ENCODE measurements at regions not wholly inside any gene's neighbourhood (a gene's known extent, or its start where the extent isn't known, plus 50 kb on each side); places are given as distances from the start of the nearest gene placed in this dataset.

DNA sequence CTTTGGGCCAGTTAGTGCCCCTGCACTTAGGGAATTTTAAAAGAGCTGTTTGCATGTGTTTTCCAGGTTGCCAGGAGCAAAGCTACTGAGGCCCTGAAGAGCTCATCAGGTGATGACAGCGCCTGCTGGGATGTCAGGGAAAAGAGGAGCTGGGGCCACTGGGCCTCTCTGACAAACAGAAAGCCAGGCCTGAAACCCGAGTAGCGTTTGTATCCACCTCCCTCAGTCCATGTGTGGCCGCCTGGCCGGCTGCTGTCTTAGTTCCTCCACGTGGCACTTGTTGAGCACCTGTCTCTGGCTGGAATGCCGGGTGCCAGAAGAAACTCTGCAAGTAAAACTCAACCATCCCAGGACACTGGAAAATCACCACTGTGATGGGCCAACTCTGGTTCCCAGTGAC, 601.2 kb downstream of the CDH26 start:
- H3K9me3 ChIP-seq (ENCODE audit: control insufficient read depth in 4 of 4, insufficient read depth in 3 of 4, low read length in 3 of 4): peaks cover 0 to 4% (median 0%) of the 10 kb centered on the region in 4 donors
- H3K27me3 ChIP-seq (ENCODE audit: control insufficient read depth in 3 of 3, insufficient read depth in 3 of 3, low read length in 2 of 3): peaks cover 0 to 3% (median 0%) of the 10 kb centered on the region in 3 donors
- WGBS, 2 donors: 68 to 72% methylated on average over 7 of the region's 7 CpGs
- no peaks in the 10 kb centered on the region for H3K36me3 ChIP-seq (ENCODE audit: control insufficient read depth in 4 of 4, insufficient read depth in 4 of 4, low read length in 4 of 4)
- TF ChIP-seq, protein P1, sequence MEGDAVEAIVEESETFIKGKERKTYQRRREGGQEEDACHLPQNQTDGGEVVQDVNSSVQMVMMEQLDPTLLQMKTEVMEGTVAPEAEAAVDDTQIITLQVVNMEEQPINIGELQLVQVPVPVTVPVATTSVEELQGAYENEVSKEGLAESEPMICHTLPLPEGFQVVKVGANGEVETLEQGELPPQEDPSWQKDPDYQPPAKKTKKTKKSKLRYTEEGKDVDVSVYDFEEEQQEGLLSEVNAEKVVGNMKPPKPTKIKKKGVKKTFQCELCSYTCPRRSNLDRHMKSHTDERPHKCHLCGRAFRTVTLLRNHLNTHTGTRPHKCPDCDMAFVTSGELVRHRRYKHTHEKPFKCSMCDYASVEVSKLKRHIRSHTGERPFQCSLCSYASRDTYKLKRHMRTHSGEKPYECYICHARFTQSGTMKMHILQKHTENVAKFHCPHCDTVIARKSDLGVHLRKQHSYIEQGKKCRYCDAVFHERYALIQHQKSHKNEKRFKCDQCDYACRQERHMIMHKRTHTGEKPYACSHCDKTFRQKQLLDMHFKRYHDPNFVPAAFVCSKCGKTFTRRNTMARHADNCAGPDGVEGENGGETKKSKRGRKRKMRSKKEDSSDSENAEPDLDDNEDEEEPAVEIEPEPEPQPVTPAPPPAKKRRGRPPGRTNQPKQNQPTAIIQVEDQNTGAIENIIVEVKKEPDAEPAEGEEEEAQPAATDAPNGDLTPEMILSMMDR (IDR thresholded peaks at IDR 0.05; ENCODE audit: control extremely low read depth, extremely low read depth): no peak
- no peak overlapping the region for H3K27ac ChIP-seq (ENCODE audit: low read depth in 1 of 2, low read length in 1 of 2)
- ATAC-seq (ENCODE audit: insufficient read depth, low FRiP score) (no peak), DNase-seq (no peak)
- no peak overlapping the region for H3K4me3 ChIP-seq
- no peak overlapping the region for H3K9ac ChIP-seq (ENCODE audit: insufficient read depth in 1 of 2, low read length in 2 of 2)
- no peaks in the 10 kb centered on the region for H3K4me1 ChIP-seq (ENCODE audit: control insufficient read depth in 5 of 5, insufficient read depth in 5 of 5, low read length in 5 of 5)

DNA sequence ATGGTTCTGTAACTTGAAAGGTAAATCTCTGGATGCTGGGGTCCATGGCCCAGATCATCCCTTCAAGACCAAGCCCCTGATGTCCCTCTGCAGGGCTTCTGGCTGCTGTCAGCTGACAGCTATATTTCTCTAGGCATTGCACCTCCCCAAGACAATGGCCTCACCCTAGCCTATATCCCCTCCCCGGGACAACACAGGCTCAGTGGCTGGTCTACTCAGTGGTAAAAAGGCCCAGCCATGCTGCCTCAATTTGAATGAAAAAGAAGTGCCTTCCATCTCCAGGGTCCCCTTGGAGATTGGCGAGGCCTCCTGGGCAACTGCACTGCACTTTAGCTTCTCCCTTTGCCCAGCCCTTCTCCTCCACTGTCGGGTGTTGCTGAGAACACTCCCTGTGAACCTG, 602.8 kb downstream of the CDH26 start:
- Histone ChIP-seq H3K9ac (ENCODE audit: insufficient read depth in 1 of 2, low read length in 2 of 2) (no peak overlapping the region), H3K36me3 (ENCODE audit: control insufficient read depth in 4 of 4, insufficient read depth in 4 of 4, low read length in 4 of 4) (no peaks in the 10 kb centered on the region), H3K9me3 (ENCODE audit: control insufficient read depth in 4 of 4, insufficient read depth in 3 of 4, low read length in 3 of 4) (peaks cover 0 to 1% (median 0%) of the 10 kb centered on the region in 4 donors), H3K27me3 (ENCODE audit: control insufficient read depth in 3 of 3, insufficient read depth in 3 of 3, low read length in 2 of 3) (no peaks in the 10 kb centered on the region), H3K27ac (ENCODE audit: low read depth in 1 of 2, low read length in 1 of 2) (no peak overlapping the region), H3K4me1 (ENCODE audit: control insufficient read depth in 5 of 5, insufficient read depth in 5 of 5, low read length in 5 of 5) (no peaks in the 10 kb centered on the region), H3K4me3 (no peak overlapping the region)
- no peak for DNase-seq
- WGBS, 2 donors: 72 to 79% methylated on average over 3 of the region's 3 CpGs
- no peak for ATAC-seq (ENCODE audit: insufficient read depth, low FRiP score)
- TF ChIP-seq, protein P1 (IDR thresholded peaks at IDR 0.05; ENCODE audit: control extremely low read depth, extremely low read depth): no peak

DNA sequence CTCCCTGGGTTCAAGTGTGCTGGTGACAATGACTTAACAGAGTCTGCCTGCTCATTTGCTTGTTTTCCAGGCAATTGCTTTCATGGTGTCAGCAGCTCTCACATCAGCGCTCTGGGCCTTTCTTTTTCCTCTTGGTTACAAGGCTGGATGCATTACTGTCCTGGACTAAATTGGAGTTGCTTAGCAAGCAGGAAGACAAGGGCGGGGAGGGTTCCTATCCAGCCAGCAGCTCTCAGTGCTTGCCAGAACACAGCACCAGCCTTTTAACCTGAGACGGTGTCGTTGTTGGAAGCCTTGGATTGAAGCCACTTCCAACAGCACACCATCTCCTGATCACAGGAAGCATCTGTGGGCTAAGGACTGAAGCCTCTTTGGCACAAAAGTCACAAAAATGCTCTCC, 606.9 kb downstream of the CDH26 start:
- H3K9ac ChIP-seq (ENCODE audit: insufficient read depth in 1 of 2, low read length in 2 of 2): no peak overlapping the region
- TF ChIP-seq, protein P1 (IDR thresholded peaks at IDR 0.05; ENCODE audit: control extremely low read depth, extremely low read depth): no peak
- peaks cover 0 to under 1% (median 0%) of the 10 kb centered on the region in 5 donors for H3K4me1 ChIP-seq (ENCODE audit: control insufficient read depth in 5 of 5, insufficient read depth in 5 of 5, low read length in 5 of 5)
- no peaks in the 10 kb centered on the region for H3K9me3 ChIP-seq (ENCODE audit: control insufficient read depth in 4 of 4, insufficient read depth in 3 of 4, low read length in 3 of 4)
- H3K36me3 ChIP-seq (ENCODE audit: control insufficient read depth in 4 of 4, insufficient read depth in 4 of 4, low read length in 4 of 4): no peaks in the 10 kb centered on the region
- WGBS, 2 donors: 47% methylated on average over 4 of the region's 4 CpGs
- no peak overlapping the region for H3K27ac ChIP-seq (ENCODE audit: low read depth in 1 of 2, low read length in 1 of 2)
- H3K27me3 ChIP-seq (ENCODE audit: control insufficient read depth in 3 of 3, insufficient read depth in 3 of 3, low read length in 2 of 3): peaks cover 0 to 2% (median 0%) of the 10 kb centered on the region in 3 donors
- H3K4me3 ChIP-seq: no peak overlapping the region
- DNase-seq: peak; percentile 23 to 49 (median 34)
- no peak for ATAC-seq (ENCODE audit: insufficient read depth, low FRiP score)

DNA sequence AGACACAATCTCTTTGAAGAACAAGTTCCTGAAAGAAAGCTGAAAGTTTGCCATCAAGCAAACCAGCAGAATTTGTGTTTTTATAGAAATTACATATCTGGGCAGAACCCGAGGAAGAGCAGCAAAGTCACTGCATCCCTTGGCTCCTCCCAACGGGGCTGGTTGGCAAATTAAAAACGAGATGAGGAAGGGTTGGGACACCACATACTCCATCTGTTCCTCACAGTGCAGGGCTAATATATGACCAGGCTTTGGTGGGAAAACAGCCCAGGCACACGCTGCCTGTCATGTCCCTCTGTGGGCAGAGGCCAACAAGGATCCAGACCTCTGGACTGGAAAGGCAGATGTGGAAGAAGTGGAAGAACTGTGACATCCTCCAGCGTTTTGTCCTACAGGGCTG, 607.3 kb downstream of the CDH26 start:
- no peak overlapping the region for H3K9ac ChIP-seq (ENCODE audit: insufficient read depth in 1 of 2, low read length in 2 of 2)
- H3K27ac ChIP-seq (ENCODE audit: low read depth in 1 of 2, low read length in 1 of 2): no peak overlapping the region
- no peak overlapping the region for H3K4me3 ChIP-seq
- WGBS, 2 donors: 55 to 69% methylated on average over 5 of the region's 5 CpGs
- peaks cover 0 to 3% (median 0%) of the 10 kb centered on the region in 5 donors for H3K4me1 ChIP-seq (ENCODE audit: control insufficient read depth in 5 of 5, insufficient read depth in 5 of 5, low read length in 5 of 5)
- ATAC-seq (ENCODE audit: insufficient read depth, low FRiP score): no peak
- no peaks in the 10 kb centered on the region for H3K36me3 ChIP-seq (ENCODE audit: control insufficient read depth in 4 of 4, insufficient read depth in 4 of 4, low read length in 4 of 4)
- peaks cover 0 to 2% (median 0%) of the 10 kb centered on the region in 3 donors for H3K27me3 ChIP-seq (ENCODE audit: control insufficient read depth in 3 of 3, insufficient read depth in 3 of 3, low read length in 2 of 3)
- TF ChIP-seq, protein P1 (IDR thresholded peaks at IDR 0.05; ENCODE audit: control extremely low read depth, extremely low read depth): no peak
- no peaks in the 10 kb centered on the region for H3K9me3 ChIP-seq (ENCODE audit: control insufficient read depth in 4 of 4, insufficient read depth in 3 of 4, low read length in 3 of 4)
- no peak for DNase-seq

Measured in lung (tissue), 11 donors.